ENCODE measurements at regions not wholly inside any gene's neighbourhood (a gene's known extent, or its start where the extent isn't known, plus 50 kb on each side); places are given as distances from the start of the nearest gene placed in this dataset.
A peak's percentile ranks its signal among the peaks of the same experiment; 100 is the strongest.

- TF ChIP-seq POLR2A (IDR thresholded peaks at IDR 0.05) (no peak), POLR2AphosphoS5 (IDR thresholded peaks at IDR 0.05) (peak; percentile 15)
These were observed 87.6 kb upstream of the OR9Q1 start for GRCh38 chr11:57936050-57936418.

Data from prostate gland (tissue), 1 donor.